IMR-90 (cell line): ENCODE measurements at regions not wholly inside any gene's neighbourhood (a gene's known extent, or its start where the extent isn't known, plus 50 kb on each side); places are given as distances from the start of the nearest gene placed in this dataset.

Experiments
- ATAC-seq: fragments of 200-7000 bp; cut with Tn5 transposase; 2 replicates; pipeline ENCODE4 v1.9.1; 2020; ENCODE audit warnings: low read depth, mild to moderate bottlenecking, moderate library complexity
- BruUV-seq: library from RNA; stranded (reverse); fragments of 400-500 nt; replicated peaks from 2 replicates; lab custom pipeline; 2021; lab: Mats Ljungman, UMichigan
- CTCF ChIA-PET: fragments of 300-600 bp; formaldehyde crosslinking; extraction: SDS; loops from one replicate; lab custom pipeline; 2021; ENCODE audit warnings: antibody characterized with exemption; lab: Yijun Ruan, JAX
- POLR2A ChIA-PET: fragments of 300-600 bp; sonication (Branson Sonifier 250); formaldehyde crosslinking; loops from one replicate; lab custom pipeline; 2022; ENCODE audit warnings: antibody characterized with exemption; ENCODE audit not compliant: unreplicated experiment; lab: Charles Lee
- DNase-seq: peaks from one replicate; pipeline ENCODE4 v3.0.0; 2013
- H2AFZ ChIP-seq: replicated peaks from 2 replicates; pipeline ENCODE3; 2013; ENCODE audit warnings: low read length, mild to moderate bottlenecking; ENCODE audit not compliant: poor library complexity
- H2AK5ac ChIP-seq: 2 replicates; pipeline ENCODE4 v1.6.1; 2013; ENCODE audit warnings: low read depth, low read length, inconsistent platforms
- H2AK9ac ChIP-seq: replicated peaks from 2 replicates; pipeline ENCODE3; 2013; ENCODE audit warnings: mild to moderate bottlenecking, low read depth, low read length, moderate library complexity; ENCODE audit not compliant: poor library complexity
- H2BK120ac ChIP-seq: 2 replicates; pipeline ENCODE4 v1.6.1; 2013; ENCODE audit warnings: low read depth, low read length, inconsistent platforms
- H2BK15ac ChIP-seq: 3 replicates; pipeline ENCODE4 v1.6.1; 2013; ENCODE audit warnings: low read depth, low read length, inconsistent platforms
- H2BK20ac ChIP-seq: 2 replicates; pipeline ENCODE4 v1.6.1; 2013; ENCODE audit warnings: low read depth, mild to moderate bottlenecking, inconsistent platforms, low read length, moderate library complexity
- H2BK5ac ChIP-seq: 2 replicates; pipeline ENCODE4 v1.6.1; 2013; ENCODE audit warnings: mild to moderate bottlenecking, low read depth, low read length, inconsistent platforms; ENCODE audit not compliant: poor library complexity, severe bottlenecking
- H3K14ac ChIP-seq: replicated peaks from 2 replicates; pipeline ENCODE4 v1.6.1; 2013; ENCODE audit warnings: low read depth, low read length, inconsistent platforms
- H3K18ac ChIP-seq: 2 replicates; pipeline ENCODE4 v1.6.1; 2013; ENCODE audit warnings: low read depth, low read length, control low read depth
- H3K23ac ChIP-seq: 2 replicates; pipeline ENCODE4 v1.6.1; 2013; ENCODE audit warnings: low read depth, low read length, inconsistent platforms
- H3K27ac ChIP-seq: 2 replicates; pipeline ENCODE4 v1.5.1; 2013; ENCODE audit warnings: mild to moderate bottlenecking, control low read depth, low read length; ENCODE audit not compliant: insufficient read depth
- H3K27me3 ChIP-seq: 2 replicates; pipeline ENCODE4 v1.6.1; 2013; ENCODE audit warnings: low read length; ENCODE audit not compliant: control insufficient read depth, insufficient read depth
- H3K36me3 ChIP-seq: 2 replicates; pipeline ENCODE4 v1.6.1; 2013; ENCODE audit warnings: low read length, mixed read lengths; ENCODE audit not compliant: control insufficient read depth, insufficient read depth
- H3K4ac ChIP-seq: 2 replicates; pipeline ENCODE4 v1.6.1; 2013; ENCODE audit warnings: low read depth, low read length, inconsistent platforms
- H3K4me1 ChIP-seq: 2 replicates; pipeline ENCODE4 v1.6.1; 2013; ENCODE audit warnings: low read length, mixed read lengths; ENCODE audit not compliant: control insufficient read depth, insufficient read depth
- H3K4me2 ChIP-seq: 2 replicates; pipeline ENCODE4 v1.6.1; 2013; ENCODE audit warnings: low read depth, mild to moderate bottlenecking, control low read depth, low read length, moderate library complexity
- H3K4me3 ChIP-seq: 2 replicates; pipeline ENCODE4 v1.5.1; 2013; ENCODE audit warnings: low read depth, mild to moderate bottlenecking, control low read depth, low read length, moderate library complexity; ENCODE audit not compliant: insufficient read depth
- H3K56ac ChIP-seq: 2 replicates; pipeline ENCODE4 v1.6.1; 2013; ENCODE audit warnings: low read length, inconsistent platforms; ENCODE audit not compliant: insufficient read depth; ENCODE audit errors: extremely low read depth
- H3K79me1 ChIP-seq, 2 experiments: 2 replicates each; pipeline ENCODE4 v1.6.1; 2013; ENCODE audit warnings: low read length in 2 of 2, inconsistent platforms in 1 of 2, low read depth in 1 of 2
- H3K9ac ChIP-seq: 2 replicates; pipeline ENCODE4 v1.6.1; 2013; ENCODE audit warnings: low read depth, low read length, control low read depth
- H3K9me1 ChIP-seq: 2 replicates; pipeline ENCODE4 v1.6.1; 2013; ENCODE audit warnings: low read length, inconsistent platforms; ENCODE audit not compliant: insufficient read depth
- H3K9me3 ChIP-seq: 2 replicates; pipeline ENCODE4 v1.6.1; 2013; ENCODE audit warnings: low read length; ENCODE audit not compliant: control insufficient read depth, insufficient read depth
- H4K20me1 ChIP-seq: 2 replicates; pipeline ENCODE4 v1.6.1; 2013; ENCODE audit warnings: low read length, inconsistent platforms; ENCODE audit not compliant: insufficient read depth
- H4K5ac ChIP-seq: 2 replicates; pipeline ENCODE4 v1.6.1; 2013; ENCODE audit warnings: mild to moderate bottlenecking, low read depth, low read length, control low read depth
- H4K8ac ChIP-seq, 2 experiments: 2 replicates each; pipeline ENCODE4 v1.6.1; 2013; ENCODE audit warnings: low read depth in 2 of 2, low read length in 2 of 2, control low read depth in 1 of 2, inconsistent platforms in 1 of 2
- H4K91ac ChIP-seq: 2 replicates; pipeline ENCODE4 v1.6.1; 2013; ENCODE audit warnings: low read depth, low read length, inconsistent platforms; ENCODE audit not compliant: insufficient read depth
- BHLHE40 ChIP-seq: fragments of 150-350 bp; IDR thresholded peaks from 2 replicates; pipeline ENCODE4 v1.6.1; 2016; ENCODE audit warnings: mild to moderate bottlenecking, low read depth, low read length
- CEBPB ChIP-seq: IDR thresholded peaks from 2 replicates; pipeline ENCODE4 v1.6.1; 2012; ENCODE audit warnings: low read depth, low read length, improper control_type of control experiment
- CHD1 ChIP-seq: IDR thresholded peaks from 2 replicates; pipeline ENCODE4 v1.6.1; 2012; ENCODE audit warnings: low read depth, low read length, improper control_type of control experiment
- FOS ChIP-seq: fragments of 150-350 bp; IDR thresholded peaks from 2 replicates; pipeline ENCODE4 v1.6.1; 2016; ENCODE audit warnings: low read depth, low read length
- MAFK ChIP-seq: IDR thresholded peaks from 2 replicates; pipeline ENCODE4 v1.6.1; 2012; ENCODE audit warnings: low read depth, low read length, improper control_type of control experiment
- MAZ ChIP-seq: IDR thresholded peaks from 2 replicates; pipeline ENCODE4 v1.6.1; 2012; ENCODE audit warnings: low read depth, mild to moderate bottlenecking, low read length, improper control_type of control experiment, moderate library complexity, borderline replicate concordance
- MXI1 ChIP-seq: IDR thresholded peaks from 2 replicates; pipeline ENCODE4 v1.6.1; 2012; ENCODE audit warnings: low read depth, mild to moderate bottlenecking, low read length, moderate library complexity, borderline replicate concordance
- NFE2L2 ChIP-seq: fragments of 150-350 bp; IDR thresholded peaks from 2 replicates; pipeline ENCODE4 v1.6.1; 2016; ENCODE audit warnings: low read depth, mild to moderate bottlenecking, low read length
- POLR2A ChIP-seq: IDR thresholded peaks from 2 replicates; pipeline ENCODE4 v1.6.1; 2012; ENCODE audit warnings: mild to moderate bottlenecking, low read depth, low read length
- RCOR1 ChIP-seq: IDR thresholded peaks from 2 replicates; pipeline ENCODE4 v1.6.1; 2012; ENCODE audit warnings: mild to moderate bottlenecking, low read length, improper control_type of control experiment; ENCODE audit not compliant: insufficient replicate concordance
- RFX5 ChIP-seq: IDR thresholded peaks from 2 replicates; pipeline ENCODE4 v1.8.0; 2012; ENCODE audit warnings: low read depth, mild to moderate bottlenecking, low read length, moderate library complexity
- WGBS, 2 experiments: methylation state at CpG; one replicate each; pipeline versions ENCODE4 v1.1.5 to v1.1.7; 2013; ENCODE audit warnings: missing lambda C conversion rate in 2 of 2; ENCODE audit not compliant: insufficient read length in 1 of 2; ENCODE audit errors: extremely low coverage in 2 of 2; 5-methylcytosine and 5-hydroxymethylcytosine counted together
- dilution Hi-C: fragments of 300-500 bp; cut with HindIII; formaldehyde crosslinking; loops from one replicate; pipeline ENCODE4 v1.14.3; 2018; ENCODE audit warnings: low sequenced_read_pairs; ENCODE audit not compliant: unreplicated experiment
- in situ Hi-C: fragments of 300-500 bp; cut with MboI; formaldehyde crosslinking; loops from 3 replicates; pipeline ENCODE4 v1.14.3; 2019; ENCODE audit warnings: low sequenced_read_pairs, inconsistent platforms, mixed read lengths
- intact Hi-C: fragments of 100-400 bp; cut with micrococcal nuclease; formaldehyde crosslinking; loops from 2 replicates; pipeline ENCODE4 v1.10.0; 2022
- TF ChIP-seq, protein P1 (sequence below): fragments of 150-350 bp; IDR thresholded peaks from 2 replicates; pipeline ENCODE4 v1.6.1; 2017; ENCODE audit warnings: mild to moderate bottlenecking, antibody characterized with exemption, low read length, low read depth
- TF ChIP-seq, protein P2 (sequence below): conservative IDR thresholded peaks from 2 replicates; pipeline ENCODE4 v1.5.1; 2012; ENCODE audit warnings: mild to moderate bottlenecking, low read depth, low read length, improper control_type of control experiment
- TF ChIP-seq, protein P3 (sequence below): fragments of 150-350 bp; IDR thresholded peaks from 2 replicates; pipeline ENCODE4 v1.6.1; 2016; ENCODE audit warnings: low read depth, mild to moderate bottlenecking, low read length, moderate library complexity, borderline replicate concordance

DNA sequence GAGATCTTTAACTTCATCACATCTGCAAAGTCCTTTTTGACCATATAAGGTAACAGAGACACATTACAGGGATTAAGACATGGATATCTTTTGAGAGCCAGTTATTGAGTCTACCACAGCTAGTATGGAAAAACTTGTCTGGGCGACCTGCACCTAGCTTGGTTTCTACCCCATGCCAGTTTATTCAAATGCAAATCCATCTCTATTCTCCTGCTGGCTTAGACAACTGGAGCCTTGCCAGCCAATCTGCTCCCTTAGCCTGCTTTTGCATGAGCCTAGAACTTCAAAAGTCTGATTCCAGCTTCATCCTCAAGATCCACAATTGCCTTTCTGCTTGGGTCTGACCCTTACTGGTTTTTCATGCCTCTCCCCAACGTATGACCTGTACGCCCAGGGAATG lies 212.0 kb upstream of the AFF2 start:
- Histone ChIP-seq H4K20me1 (no peaks in the 10 kb centered on the region), H3K4me2 (no peak overlapping the region), H3K4ac (no peak overlapping the region), H3K18ac (no peak overlapping the region), H2BK120ac (no peak overlapping the region), H3K79me1 (no peaks in the 10 kb centered on the region), H3K9ac (no peak overlapping the region), H4K91ac (no peak overlapping the region), H4K8ac (no peak overlapping the region), H2AK9ac (no peak overlapping the region), H3K23ac (no peak overlapping the region), H3K56ac (no peak overlapping the region), H2BK5ac (no peak overlapping the region), H3K4me1 (no peaks in the 10 kb centered on the region), H3K14ac (no peak overlapping the region), H2BK20ac (no peak overlapping the region), H4K5ac (no peak overlapping the region), H3K9me1 (no peaks in the 10 kb centered on the region), H3K36me3 (no peaks in the 10 kb centered on the region), H3K9me3 (peaks cover 3% of the 10 kb centered on the region), H2AK5ac (no peak overlapping the region), H3K27ac (no peak overlapping the region), H2AFZ (no peak overlapping the region), H3K4me3 (no peak overlapping the region), H3K27me3 (no peaks in the 10 kb centered on the region), H2BK15ac (no peak overlapping the region)
- DNase-seq, result no peak
- TF ChIP-seq CHD1 (no peak), FOS (no peak), POLR2A (no peak), RFX5 (no peak), RCOR1 (no peak), CEBPB (no peak), MXI1 (no peak), MAZ (no peak), MAFK (no peak), BHLHE40 (no peak), NFE2L2 (no peak)
- TF ChIP-seq, protein P1, sequence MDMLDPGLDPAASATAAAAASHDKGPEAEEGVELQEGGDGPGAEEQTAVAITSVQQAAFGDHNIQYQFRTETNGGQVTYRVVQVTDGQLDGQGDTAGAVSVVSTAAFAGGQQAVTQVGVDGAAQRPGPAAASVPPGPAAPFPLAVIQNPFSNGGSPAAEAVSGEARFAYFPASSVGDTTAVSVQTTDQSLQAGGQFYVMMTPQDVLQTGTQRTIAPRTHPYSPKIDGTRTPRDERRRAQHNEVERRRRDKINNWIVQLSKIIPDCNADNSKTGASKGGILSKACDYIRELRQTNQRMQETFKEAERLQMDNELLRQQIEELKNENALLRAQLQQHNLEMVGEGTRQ, result no peak
- TF ChIP-seq, protein P2, sequence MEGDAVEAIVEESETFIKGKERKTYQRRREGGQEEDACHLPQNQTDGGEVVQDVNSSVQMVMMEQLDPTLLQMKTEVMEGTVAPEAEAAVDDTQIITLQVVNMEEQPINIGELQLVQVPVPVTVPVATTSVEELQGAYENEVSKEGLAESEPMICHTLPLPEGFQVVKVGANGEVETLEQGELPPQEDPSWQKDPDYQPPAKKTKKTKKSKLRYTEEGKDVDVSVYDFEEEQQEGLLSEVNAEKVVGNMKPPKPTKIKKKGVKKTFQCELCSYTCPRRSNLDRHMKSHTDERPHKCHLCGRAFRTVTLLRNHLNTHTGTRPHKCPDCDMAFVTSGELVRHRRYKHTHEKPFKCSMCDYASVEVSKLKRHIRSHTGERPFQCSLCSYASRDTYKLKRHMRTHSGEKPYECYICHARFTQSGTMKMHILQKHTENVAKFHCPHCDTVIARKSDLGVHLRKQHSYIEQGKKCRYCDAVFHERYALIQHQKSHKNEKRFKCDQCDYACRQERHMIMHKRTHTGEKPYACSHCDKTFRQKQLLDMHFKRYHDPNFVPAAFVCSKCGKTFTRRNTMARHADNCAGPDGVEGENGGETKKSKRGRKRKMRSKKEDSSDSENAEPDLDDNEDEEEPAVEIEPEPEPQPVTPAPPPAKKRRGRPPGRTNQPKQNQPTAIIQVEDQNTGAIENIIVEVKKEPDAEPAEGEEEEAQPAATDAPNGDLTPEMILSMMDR, result no peak
- TF ChIP-seq, protein P3, sequence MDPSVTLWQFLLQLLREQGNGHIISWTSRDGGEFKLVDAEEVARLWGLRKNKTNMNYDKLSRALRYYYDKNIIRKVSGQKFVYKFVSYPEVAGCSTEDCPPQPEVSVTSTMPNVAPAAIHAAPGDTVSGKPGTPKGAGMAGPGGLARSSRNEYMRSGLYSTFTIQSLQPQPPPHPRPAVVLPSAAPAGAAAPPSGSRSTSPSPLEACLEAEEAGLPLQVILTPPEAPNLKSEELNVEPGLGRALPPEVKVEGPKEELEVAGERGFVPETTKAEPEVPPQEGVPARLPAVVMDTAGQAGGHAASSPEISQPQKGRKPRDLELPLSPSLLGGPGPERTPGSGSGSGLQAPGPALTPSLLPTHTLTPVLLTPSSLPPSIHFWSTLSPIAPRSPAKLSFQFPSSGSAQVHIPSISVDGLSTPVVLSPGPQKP, result no peak
- dilution Hi-C loops, result no loop called here
- ATAC-seq, result no peak
- CTCF ChIA-PET, result no interaction called here
- POLR2A ChIA-PET, result no interaction called here
- no CpG with 5 or more reads among the region's 3 CpGs for WGBS, 2 experiments
- no TSS peak for BruUV-seq
- in situ Hi-C loops, result no loop called here
- intact Hi-C loops, result no loop called here
